A549 (cell line): ENCODE measurements at regions not wholly inside any gene's neighbourhood (a gene's known extent, or its start where the extent isn't known, plus 50 kb on each side); places are given as distances from the start of the nearest gene placed in this dataset.

ENCODE experiments used
- ATAC-seq, 2 experiments: fragments of 200-7000 bp in 1 of 2; fragments of >200 bp in 1 of 2; cut with Nextera tagmentation in 1 of 2; cut with Tn5 transposase in 1 of 2; 3 replicates each; pipeline versions ENCODE4 v1.8.0 to v1.9.1; 2018 to 2020; ENCODE audit warnings: mild to moderate bottlenecking in 1 of 2, moderate library complexity in 1 of 2
- CTCF ChIA-PET: fragments of 300-600 bp; sonication (Branson Sonifier 250); formaldehyde crosslinking; extraction: SDS; loops from one replicate; lab custom pipeline; 2021; ENCODE audit warnings: antibody characterized with exemption, inconsistent platforms; lab: Yijun Ruan, JAX
- POLR2A ChIA-PET: fragments of 350-600 bp; formaldehyde crosslinking; extraction: SDS; loops from one replicate; lab custom pipeline; 2021; ENCODE audit warnings: antibody characterized with exemption, inconsistent platforms; lab: Yijun Ruan, JAX
- DNase-seq, 2 experiments: peaks; one replicate each; pipeline versions ENCODE4 v3.0.0 to v3.0.0-alpha.2; 2011 to 2016; ENCODE audit warnings: low read depth in 1 of 2, low spot score in 1 of 2
- FAIRE-seq: peaks from 2 replicates; lab custom pipeline; 2011; peaks lifted over from hg19 to GRCh38; lab: Jason Lieb, UNC
- H3K27ac ChIP-seq, 2 experiments: fragments of >200 bp; sonication (Bioruptor Twin); formaldehyde crosslinking; 3 replicates each; pipeline ENCODE4 v1.5.1; 2016 to 2017
- H3K4me1 ChIP-seq: fragments of >200 bp; sonication (Bioruptor Twin); formaldehyde crosslinking; 3 replicates; pipeline ENCODE4 v1.6.1; 2016
- H3K4me2 ChIP-seq: fragments of >200 bp; sonication (Bioruptor Twin); formaldehyde crosslinking; 3 replicates; pipeline ENCODE4 v1.6.1; 2016
- H3K4me3 ChIP-seq: fragments of >200 bp; sonication (Bioruptor Twin); formaldehyde crosslinking; 3 replicates; pipeline ENCODE4 v1.5.1; 2016
- H3K9me3 ChIP-seq: fragments of >200 bp; sonication (Bioruptor Twin); formaldehyde crosslinking; 3 replicates; pipeline ENCODE4 v1.6.1; 2016
- CHD2 ChIP-seq: fragments of 150-350 bp; IDR thresholded peaks from 2 replicates; pipeline ENCODE4 v1.6.1; 2014; ENCODE audit warnings: low read length; ENCODE audit not compliant: partially characterized antibody
- HOXA7 ChIP-seq: fragments of 250-450 bp; sonication (Bioruptor Pico); IDR thresholded peaks from 2 replicates; pipeline ENCODE4 v1.5.0; 2020; ENCODE audit warnings: mild to moderate bottlenecking, moderate library complexity
- MYC ChIP-seq: IDR thresholded peaks from 2 replicates; pipeline ENCODE4 v1.6.1; 2012; ENCODE audit warnings: mild to moderate bottlenecking, inconsistent platforms, low read length, improper control_type of control experiment, borderline replicate concordance
- POLR2AphosphoS2 ChIP-seq: conservative IDR thresholded peaks from 2 replicates; pipeline ENCODE4 v1.6.1; 2012; ENCODE audit warnings: low read length, improper control_type of control experiment, inconsistent platforms
- RAD21 ChIP-seq, 2 experiments: fragments of >200 bp in 1 of 2; sonication (Bioruptor Twin) in 1 of 2; formaldehyde crosslinking in 1 of 2; IDR thresholded peaks in 1 of 2; conservative IDR thresholded peaks in 1 of 2; 2 replicates in 1 of 2; 3 replicates in 1 of 2; pipeline ENCODE4 v1.6.1; 2012 to 2018; ENCODE audit warnings: inconsistent platforms in 1 of 2
- RCOR1 ChIP-seq: fragments of 150-350 bp; IDR thresholded peaks from 2 replicates; pipeline ENCODE4 v1.6.1; 2014; ENCODE audit warnings: antibody characterized with exemption, low read length, low read depth
- REST ChIP-seq: fragments of 200-600 bp; sonication (generic); IDR thresholded peaks from 2 replicates; pipeline ENCODE4 v1.6.1; 2016; ENCODE audit warnings: antibody characterized with exemption, mild to moderate bottlenecking, moderate library complexity
- TFCP2L1 ChIP-seq: fragments of 250-450 bp; sonication (Bioruptor Pico); IDR thresholded peaks from 2 replicates; pipeline ENCODE4 v1.5.0; 2021; ENCODE audit warnings: mild to moderate bottlenecking
- ZC3H11A ChIP-seq: fragments of 450-650 bp; IDR thresholded peaks from 2 replicates; pipeline ENCODE4 v1.6.1; 2014; ENCODE audit warnings: antibody characterized with exemption, mild to moderate bottlenecking
- WGBS: methylation state at CpG from one replicate; pipeline ENCODE4 v1.1.6; 2017; ENCODE audit errors: missing lambda C conversion rate; 5-methylcytosine and 5-hydroxymethylcytosine counted together
- TF ChIP-seq, protein P1 (sequence below): fragments of >200 bp; sonication (Bioruptor Twin); formaldehyde crosslinking; IDR thresholded peaks from 3 replicates; pipeline ENCODE4 v1.5.1; 2016

GRCh38 chr17:77529328-77529650, 388.5 kb downstream of the SEC14L1 start (continued):
- no peak for TF ChIP-seq REST

DNA sequence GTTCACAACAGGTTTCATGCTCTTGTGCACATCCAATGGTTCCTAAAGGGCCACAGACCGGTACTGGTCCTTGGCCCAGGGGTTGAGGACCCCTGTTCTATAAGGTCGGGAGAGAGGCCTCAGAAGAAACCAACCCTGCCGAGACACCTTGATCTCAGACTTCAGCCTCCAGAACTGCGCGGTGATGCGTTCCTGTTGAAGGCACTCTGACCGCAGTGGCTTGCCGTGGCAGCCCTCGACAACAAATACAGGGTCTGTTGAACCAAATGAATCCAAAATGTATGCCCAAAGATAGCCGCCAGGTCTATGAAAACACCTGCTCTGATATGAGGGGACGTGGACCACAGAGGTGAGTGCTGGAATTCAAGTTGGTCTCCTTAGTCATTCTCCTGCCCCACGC, 389.8 kb downstream of the SEC14L1 start:
- TF ChIP-seq, protein P1, sequence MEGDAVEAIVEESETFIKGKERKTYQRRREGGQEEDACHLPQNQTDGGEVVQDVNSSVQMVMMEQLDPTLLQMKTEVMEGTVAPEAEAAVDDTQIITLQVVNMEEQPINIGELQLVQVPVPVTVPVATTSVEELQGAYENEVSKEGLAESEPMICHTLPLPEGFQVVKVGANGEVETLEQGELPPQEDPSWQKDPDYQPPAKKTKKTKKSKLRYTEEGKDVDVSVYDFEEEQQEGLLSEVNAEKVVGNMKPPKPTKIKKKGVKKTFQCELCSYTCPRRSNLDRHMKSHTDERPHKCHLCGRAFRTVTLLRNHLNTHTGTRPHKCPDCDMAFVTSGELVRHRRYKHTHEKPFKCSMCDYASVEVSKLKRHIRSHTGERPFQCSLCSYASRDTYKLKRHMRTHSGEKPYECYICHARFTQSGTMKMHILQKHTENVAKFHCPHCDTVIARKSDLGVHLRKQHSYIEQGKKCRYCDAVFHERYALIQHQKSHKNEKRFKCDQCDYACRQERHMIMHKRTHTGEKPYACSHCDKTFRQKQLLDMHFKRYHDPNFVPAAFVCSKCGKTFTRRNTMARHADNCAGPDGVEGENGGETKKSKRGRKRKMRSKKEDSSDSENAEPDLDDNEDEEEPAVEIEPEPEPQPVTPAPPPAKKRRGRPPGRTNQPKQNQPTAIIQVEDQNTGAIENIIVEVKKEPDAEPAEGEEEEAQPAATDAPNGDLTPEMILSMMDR: no peak
- TF ChIP-seq RAD21 (conservative IDR thresholded peaks at IDR 0.05 in 1 of 2, IDR thresholded peaks at IDR 0.05 in 1 of 2) (no peak), CHD2 (no peak), RCOR1 (no peak), MYC (no peak), TFCP2L1 (CRISPR knock-in tag) (no peak)
- Histone ChIP-seq H3K4me1 (peaks cover 5% of the 10 kb centered on the region; the same call in 1 of the 3 replicates), H3K9me3 (peaks cover 8% of the 10 kb centered on the region; the same call in 1 of the 3 replicates), H3K4me3 (no peak overlapping the region), H3K4me2 (no peak overlapping the region), H3K27ac (no peak overlapping the region)
- POLR2A ChIA-PET: interaction anchor here (0.6 kb wide), 1 partner anchor 206 kb away, joined by 8 read pairs; no protein-coding TSS in a partner anchor
- DNase-seq (no peak), ATAC-seq (no peak), FAIRE-seq (no peak)
- WGBS: 79% methylated on average over 12 of the region's 12 CpGs
- CTCF ChIA-PET: interaction anchor here (1.3 kb wide), 1 partner anchor 489 kb away, joined by 3 read pairs; no protein-coding TSS in a partner anchor

DNA sequence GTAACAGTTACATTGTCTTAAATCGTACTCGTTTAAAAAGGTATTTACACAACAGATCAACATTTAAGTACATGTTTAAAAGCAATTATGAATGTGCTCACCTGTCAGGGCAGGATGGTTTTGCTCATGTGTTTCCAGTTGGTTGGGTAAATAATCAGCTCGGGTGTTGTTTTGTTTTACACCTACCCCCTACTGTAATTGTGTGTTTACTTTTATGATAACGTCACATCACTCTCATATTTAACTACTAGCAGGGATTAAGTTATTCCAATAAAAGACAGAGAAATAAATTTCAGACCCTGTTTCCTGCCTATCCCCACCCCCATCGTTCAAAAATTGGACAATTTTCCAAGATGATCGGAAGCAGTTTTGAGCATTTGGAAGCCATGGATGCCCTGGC, 390.2 kb downstream of the SEC14L1 start:
- Histone ChIP-seq H3K27ac (no peak overlapping the region), H3K4me2 (no peak overlapping the region), H3K4me1 (peaks cover 5% of the 10 kb centered on the region; the same call in 1 of the 3 replicates), H3K9me3 (peaks cover 8% of the 10 kb centered on the region; the same call in 1 of the 3 replicates), H3K4me3 (no peak overlapping the region)
- no peak for DNase-seq
- POLR2A ChIA-PET: no interaction called here
- TF ChIP-seq TFCP2L1 (CRISPR knock-in tag) (no peak), HOXA7 (CRISPR knock-in tag) (no peak), POLR2AphosphoS2 (no peak), ZC3H11A (no peak), REST (no peak)
- ATAC-seq: no peak
- CTCF ChIA-PET: interaction anchor here (0.6 to 1.3 kb wide), 2 partner anchors 482 to 488 kb away, joined by 3 read pairs; no protein-coding TSS in a partner anchor
- 62% methylated on average over 6 of the region's 6 CpGs for WGBS
- FAIRE-seq: no peak
